ENCODE measurements at regions not wholly inside any gene's neighbourhood (a gene's known extent, or its start where the extent isn't known, plus 50 kb on each side); places are given as distances from the start of the nearest gene placed in this dataset.
"Not testable (repeated sequence)": the region's sequence is repeated elsewhere in the genome, so short reads cannot be mapped to it uniquely, and the experiment has no call there.

DNA sequence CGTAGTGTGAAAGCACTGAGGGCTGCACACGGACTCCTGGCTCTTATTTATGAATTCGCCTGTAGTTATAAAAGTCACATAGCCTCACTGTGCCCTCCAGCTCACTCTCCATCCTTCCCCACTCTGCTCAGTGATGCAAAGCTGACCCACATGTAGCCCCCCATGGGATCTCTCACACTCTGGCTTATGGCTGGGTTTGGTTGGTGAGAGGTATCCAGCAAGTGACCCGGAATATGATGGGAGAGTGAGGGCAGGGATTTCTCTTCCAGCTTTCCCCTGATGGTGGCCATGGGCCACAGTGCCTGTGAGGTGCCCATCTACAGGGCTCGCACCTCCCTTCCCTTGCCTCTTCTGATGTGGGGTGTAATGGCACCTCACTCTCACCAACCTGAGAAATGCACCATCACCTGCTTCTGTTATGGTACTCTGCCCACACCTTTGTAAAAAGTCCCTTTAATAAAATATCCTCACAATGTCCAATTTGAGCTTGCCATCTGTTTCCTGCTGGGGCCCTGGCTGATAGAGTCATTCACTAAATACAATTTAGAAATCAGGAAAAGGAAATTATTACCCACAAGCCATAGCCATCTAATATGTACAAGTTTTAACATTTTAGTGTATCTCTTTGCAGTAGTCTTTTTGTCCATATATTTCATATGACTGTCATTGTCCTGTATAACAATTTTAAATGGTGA lies 93.6 kb downstream of the SCN11A start:
- Histone ChIP-seq H3K4me3 (no peak overlapping the region), H3K9me3 (no peaks in the 10 kb centered on the region), H3K4me1 (peaks cover 9% of the 10 kb centered on the region), H3K36me3 (replicated peaks) (no peaks in the 10 kb centered on the region), H3K27me3 (ENCODE audit: low read depth) (0 out of 2 replicates have a peak, but pooled peaks cover 3% of the 10 kb centered on the region)
- in situ Hi-C loops (cut with MboI; ENCODE audit: low sequenced_read_pairs), result no loop called here
- DNase-seq (ENCODE audit: low spot score in 2 of 2), result no peak

- in situ Hi-C loops (cut with MboI; ENCODE audit: low sequenced_read_pairs), result no loop called here
- H3K36me3 ChIP-seq (replicated peaks), result no peaks in the 10 kb centered on the region
- no peak for DNase-seq (ENCODE audit: low spot score in 2 of 2)
- H3K4me1 ChIP-seq, result peaks cover 9% of the 10 kb centered on the region
- no peaks in the 10 kb centered on the region for H3K9me3 ChIP-seq
- no peak overlapping the region for H3K4me3 ChIP-seq
- 0 out of 2 replicates have a peak, but pooled peaks cover 3% of the 10 kb centered on the region for H3K27me3 ChIP-seq (ENCODE audit: low read depth)
Measured at GRCh38 chr3:38957296-38957695, 94.4 kb downstream of the SCN11A start.

- DNase-seq (ENCODE audit: low spot score in 2 of 2), result no peak
- Histone ChIP-seq H3K4me1 (no peaks in the 10 kb centered on the region), H3K36me3 (replicated peaks) (no peaks in the 10 kb centered on the region), H3K4me3 (no peak overlapping the region), H3K27me3 (ENCODE audit: low read depth) (0 out of 2 replicates have a peak, but pooled peaks cover 3% of the 10 kb centered on the region), H3K9me3 (no peaks in the 10 kb centered on the region)
- in situ Hi-C loops (cut with MboI; ENCODE audit: low sequenced_read_pairs), result no loop called here
Measured at GRCh38 chr3:38952721-38953120, 99.0 kb downstream of the SCN11A start.

DNA sequence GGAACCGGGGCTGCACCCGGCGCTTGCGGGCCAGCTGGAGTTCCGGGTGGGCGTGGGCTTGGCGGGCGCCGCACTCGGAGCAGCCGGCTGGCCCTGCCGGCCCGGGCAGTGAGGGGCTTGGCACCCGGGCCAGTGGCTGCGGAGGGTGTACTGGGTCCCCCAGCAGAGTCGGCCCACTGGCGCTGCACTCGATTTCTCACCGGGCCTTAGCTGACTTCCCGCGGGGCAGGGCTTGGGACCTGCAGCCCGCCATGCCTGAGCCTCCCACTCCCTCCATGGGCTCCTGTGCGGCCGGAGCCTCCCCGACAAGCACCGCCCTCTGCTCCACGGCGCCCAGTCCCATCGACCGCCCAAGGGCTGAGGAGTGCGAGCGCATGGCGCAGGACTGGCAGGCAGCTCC lies 100.6 kb downstream of the SCN11A start:
- H3K4me3 ChIP-seq; in situ Hi-C loops (cut with MboI; ENCODE audit: low sequenced_read_pairs); H3K36me3 ChIP-seq (replicated peaks); H3K27me3 ChIP-seq (ENCODE audit: low read depth); H3K4me1 ChIP-seq; DNase-seq (ENCODE audit: low spot score in 2 of 2); H3K9me3 ChIP-seq: not testable (repeated sequence)

DNA sequence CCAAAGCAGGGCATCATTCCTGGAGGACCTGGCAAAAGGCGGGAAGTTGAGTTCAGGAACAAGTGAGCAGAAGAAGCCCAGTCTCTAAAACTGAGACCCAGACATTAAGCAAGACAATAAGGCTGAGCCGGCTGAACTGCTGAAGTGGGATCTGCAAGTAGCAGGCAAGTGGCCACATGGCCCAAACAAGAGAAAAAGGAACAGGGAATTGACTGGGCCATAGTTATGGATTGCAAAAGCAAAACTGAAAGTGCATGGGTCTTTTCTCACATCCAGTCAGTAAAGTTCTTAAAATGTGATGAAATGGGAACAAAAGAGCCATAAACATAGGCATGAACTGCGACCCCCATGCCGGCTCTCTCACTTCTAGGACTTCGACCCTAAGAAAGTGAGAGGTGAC lies 101.2 kb downstream of the SCN11A start:
- H3K4me1 ChIP-seq, result no peaks in the 10 kb centered on the region
- H3K27me3 ChIP-seq (ENCODE audit: low read depth), result 0 out of 2 replicates have a peak, but pooled peaks cover 3% of the 10 kb centered on the region
- no peak overlapping the region for H3K4me3 ChIP-seq
- in situ Hi-C loops (cut with MboI; ENCODE audit: low sequenced_read_pairs), result no loop called here
- no peaks in the 10 kb centered on the region for H3K36me3 ChIP-seq (replicated peaks)
- H3K9me3 ChIP-seq, result no peaks in the 10 kb centered on the region
- DNase-seq (ENCODE audit: low spot score in 2 of 2), result no peak

DNA sequence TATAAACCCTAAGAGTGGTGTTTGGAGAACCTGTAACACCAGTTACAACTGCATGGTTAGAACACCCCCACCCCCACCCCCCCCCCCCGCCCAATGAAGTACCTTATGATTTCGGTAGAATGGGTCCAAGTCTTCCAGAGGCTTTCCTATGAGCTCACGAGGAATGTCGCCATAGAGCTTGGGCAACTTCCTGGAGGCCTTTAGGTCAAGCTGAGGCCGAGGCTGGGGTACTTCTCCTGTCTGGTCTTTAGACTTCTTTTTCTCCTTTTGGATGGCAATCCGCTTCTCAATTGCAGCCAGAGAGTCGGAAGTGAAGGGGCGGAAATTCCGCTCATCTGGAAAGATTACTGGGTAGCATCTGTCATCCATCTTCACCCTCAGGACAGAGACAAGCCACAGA lies 101.8 kb downstream of the SCN11A start:
- no peak for DNase-seq (ENCODE audit: low spot score in 2 of 2)
- H3K9me3 ChIP-seq, result no peaks in the 10 kb centered on the region
- H3K36me3 ChIP-seq (replicated peaks), result no peaks in the 10 kb centered on the region
- no peak overlapping the region for H3K4me3 ChIP-seq
- in situ Hi-C loops (cut with MboI; ENCODE audit: low sequenced_read_pairs), result no loop called here
- no peaks in the 10 kb centered on the region for H3K4me1 ChIP-seq
- no peaks in the 10 kb centered on the region for H3K27me3 ChIP-seq (ENCODE audit: low read depth)

DNA sequence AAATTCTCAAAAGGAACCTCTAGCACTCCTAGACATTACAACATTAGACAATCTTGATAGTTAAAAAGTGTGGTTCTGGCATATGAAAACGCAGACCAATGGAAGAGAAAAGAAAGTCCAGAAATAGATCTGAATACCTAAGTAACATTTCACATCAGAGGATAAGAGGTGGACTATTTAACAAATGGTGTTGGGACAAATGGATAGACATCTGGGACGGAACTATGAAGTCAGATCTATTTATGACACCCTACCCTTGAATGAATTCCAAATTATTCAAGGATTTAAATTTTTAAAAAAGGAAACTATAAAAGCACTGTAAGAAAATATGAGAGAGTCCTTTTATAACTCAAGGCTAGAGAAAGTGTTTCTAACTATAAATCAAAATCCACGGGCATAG lies 111.3 kb downstream of the SCN11A start:
- in situ Hi-C loops (cut with MboI; ENCODE audit: low sequenced_read_pairs), result no loop called here
- Histone ChIP-seq H3K4me1 (no peaks in the 10 kb centered on the region), H3K9me3 (no peaks in the 10 kb centered on the region), H3K36me3 (replicated peaks) (no peaks in the 10 kb centered on the region), H3K27me3 (ENCODE audit: low read depth) (no peaks in the 10 kb centered on the region), H3K4me3 (no peak overlapping the region)
- DNase-seq (ENCODE audit: low spot score in 2 of 2), result no peak

DNA sequence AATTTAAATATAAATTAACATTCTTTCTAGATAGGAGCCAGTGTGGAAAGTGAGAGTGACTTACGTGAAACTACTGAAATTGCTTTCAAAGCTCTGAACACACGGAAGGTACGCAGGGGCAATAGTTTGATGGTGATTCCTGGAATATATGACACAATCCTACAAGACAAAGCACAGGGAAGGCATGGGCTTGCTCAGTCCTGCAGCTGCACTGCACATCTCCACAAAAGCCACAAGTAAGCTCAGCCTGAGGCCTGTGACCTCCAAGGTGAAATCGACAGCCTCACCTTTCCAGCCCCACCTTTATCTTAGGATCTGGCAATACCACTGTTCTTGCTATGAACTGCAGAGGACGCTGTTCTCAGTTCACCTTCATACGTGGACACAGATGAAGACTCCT lies 109.3 kb upstream of the SCN10A start:
- in situ Hi-C loops (cut with MboI; ENCODE audit: low sequenced_read_pairs), result no loop called here
- Histone ChIP-seq H3K4me1 (no peaks in the 10 kb centered on the region), H3K36me3 (replicated peaks) (no peaks in the 10 kb centered on the region), H3K27me3 (ENCODE audit: low read depth) (no peaks in the 10 kb centered on the region), H3K4me3 (no peak overlapping the region), H3K9me3 (no peaks in the 10 kb centered on the region)
- no peak for DNase-seq (ENCODE audit: low spot score in 2 of 2)

DNA sequence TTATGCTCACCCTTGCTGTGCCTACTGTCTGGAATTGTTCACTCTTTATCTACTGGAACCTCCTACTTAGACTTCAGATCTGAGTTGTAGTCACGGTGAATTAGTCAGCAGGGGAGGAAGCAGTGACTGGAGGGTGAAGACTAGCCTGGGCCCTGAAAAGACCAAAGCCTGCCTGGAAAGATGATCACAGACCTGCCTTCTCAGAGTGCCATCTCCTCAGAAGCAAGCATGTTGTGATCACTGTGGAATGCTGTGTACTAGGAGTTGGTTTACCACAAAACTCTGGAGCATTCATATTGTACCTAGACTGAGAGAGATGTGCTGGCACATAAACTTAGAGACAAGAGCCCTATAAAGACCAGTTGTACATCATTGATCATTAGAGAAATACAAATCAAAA lies 100.7 kb upstream of the SCN10A start:
- in situ Hi-C loops (cut with MboI; ENCODE audit: low sequenced_read_pairs), result no loop called here
- H3K27me3 ChIP-seq (ENCODE audit: low read depth), result no peaks in the 10 kb centered on the region

GRCh38 chr3:38907426-38907825 lies 91.4 kb upstream of the SCN10A start:
- peaks cover 6% of the 10 kb centered on the region; the same call in 1 of the 2 replicates for H3K27me3 ChIP-seq (ENCODE audit: low read depth)
- no peak overlapping the region for H3K4me3 ChIP-seq
- H3K4me1 ChIP-seq, result no peaks in the 10 kb centered on the region
- H3K9me3 ChIP-seq, result no peaks in the 10 kb centered on the region
- no peaks in the 10 kb centered on the region for H3K36me3 ChIP-seq (replicated peaks)
- in situ Hi-C loops (cut with MboI; ENCODE audit: low sequenced_read_pairs), result no loop called here
- no peak for DNase-seq (ENCODE audit: low spot score in 2 of 2)

More for the DNA sequence above, 100.7 kb upstream of the SCN10A start:
- Histone ChIP-seq H3K36me3 (replicated peaks) (no peaks in the 10 kb centered on the region), H3K4me1 (no peaks in the 10 kb centered on the region), H3K9me3 (no peaks in the 10 kb centered on the region), H3K4me3 (no peak overlapping the region)
- DNase-seq (ENCODE audit: low spot score in 2 of 2), result no peak

- Histone ChIP-seq H3K4me1 (no peaks in the 10 kb centered on the region), H3K36me3 (replicated peaks) (no peaks in the 10 kb centered on the region), H3K9me3 (no peaks in the 10 kb centered on the region), H3K27me3 (ENCODE audit: low read depth) (no peaks in the 10 kb centered on the region), H3K4me3 (no peak overlapping the region)
- in situ Hi-C loops (cut with MboI; ENCODE audit: low sequenced_read_pairs), result no loop called here
- DNase-seq (ENCODE audit: low spot score in 2 of 2), result no peak
Measured at GRCh38 chr3:38890426-38890825, 74.4 kb upstream of the SCN10A start.

DNA sequence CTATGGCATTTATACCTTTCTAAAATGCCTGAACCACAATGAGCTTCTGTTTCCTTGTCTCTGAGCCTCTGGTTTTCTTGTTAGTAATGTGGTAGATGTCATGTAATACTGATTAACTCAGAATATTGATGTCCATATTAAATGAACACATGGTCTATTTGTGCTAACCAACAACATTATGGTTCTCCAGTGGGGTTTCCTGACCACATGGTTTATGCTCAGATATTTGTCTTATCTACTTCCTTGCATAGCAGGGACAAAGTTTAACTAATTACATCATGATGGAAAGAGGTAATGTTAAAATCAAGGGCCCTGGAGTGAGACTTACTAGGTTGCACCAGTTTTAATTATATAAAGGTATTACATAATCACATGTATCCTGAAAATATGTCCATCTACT lies 62.6 kb upstream of the SCN10A start:
- in situ Hi-C loops (cut with MboI; ENCODE audit: low sequenced_read_pairs), result no loop called here
- Histone ChIP-seq H3K9me3 (no peaks in the 10 kb centered on the region), H3K4me3 (no peak overlapping the region), H3K4me1 (no peaks in the 10 kb centered on the region), H3K36me3 (replicated peaks) (no peaks in the 10 kb centered on the region), H3K27me3 (ENCODE audit: low read depth) (peaks cover 3% of the 10 kb centered on the region; the same call in 1 of the 2 replicates)
- no peak for DNase-seq (ENCODE audit: low spot score in 2 of 2)

Data from HAP-1 (cell line).